ENCODE measurements at regions not wholly inside any gene's neighbourhood (a gene's known extent, or its start where the extent isn't known, plus 50 kb on each side); places are given as distances from the start of the nearest gene placed in this dataset.

DNA sequence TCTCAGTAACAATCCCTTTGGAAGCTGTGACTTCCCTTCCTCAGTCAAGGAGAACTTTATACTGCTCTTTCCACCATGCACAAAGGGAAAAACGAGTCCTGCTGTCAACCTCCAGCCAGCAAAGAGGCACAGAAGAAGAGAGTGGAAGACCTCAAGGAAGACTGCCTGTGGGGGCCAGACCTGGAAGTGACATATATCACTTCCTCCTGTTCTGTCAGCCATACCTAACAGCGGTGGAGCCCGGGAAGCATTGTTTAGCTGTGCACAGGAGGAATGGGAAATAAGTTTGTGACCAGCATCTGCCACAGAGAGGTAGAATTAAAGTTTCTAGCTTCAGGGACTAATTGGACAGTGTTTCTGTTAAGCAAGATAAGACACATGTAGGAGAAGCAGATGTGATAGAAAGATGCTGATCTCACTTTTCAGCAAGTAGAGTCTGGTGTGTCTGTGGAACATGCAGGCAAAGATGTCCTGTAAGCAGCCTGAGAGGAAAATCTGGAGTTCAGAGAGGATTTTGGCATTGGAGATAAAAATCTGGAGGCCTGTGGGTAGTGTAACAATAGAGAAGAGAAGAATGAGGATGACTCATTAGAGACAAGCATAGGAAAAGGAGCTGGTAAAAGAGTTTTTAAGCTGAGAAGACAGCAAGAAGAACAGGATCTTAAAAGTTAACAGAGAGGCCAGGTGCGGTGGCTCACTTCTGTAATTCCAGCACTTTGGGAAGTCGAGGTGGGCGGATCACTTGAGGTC, 141.6 kb upstream of the CPSF6 start:
- no peaks in the 10 kb centered on the region for H3K36me3 ChIP-seq
- intact Hi-C loops (cut with micrococcal nuclease): no loop called here
- no peak overlapping the region for H3K4me3 ChIP-seq
- TF ChIP-seq, protein P1, sequence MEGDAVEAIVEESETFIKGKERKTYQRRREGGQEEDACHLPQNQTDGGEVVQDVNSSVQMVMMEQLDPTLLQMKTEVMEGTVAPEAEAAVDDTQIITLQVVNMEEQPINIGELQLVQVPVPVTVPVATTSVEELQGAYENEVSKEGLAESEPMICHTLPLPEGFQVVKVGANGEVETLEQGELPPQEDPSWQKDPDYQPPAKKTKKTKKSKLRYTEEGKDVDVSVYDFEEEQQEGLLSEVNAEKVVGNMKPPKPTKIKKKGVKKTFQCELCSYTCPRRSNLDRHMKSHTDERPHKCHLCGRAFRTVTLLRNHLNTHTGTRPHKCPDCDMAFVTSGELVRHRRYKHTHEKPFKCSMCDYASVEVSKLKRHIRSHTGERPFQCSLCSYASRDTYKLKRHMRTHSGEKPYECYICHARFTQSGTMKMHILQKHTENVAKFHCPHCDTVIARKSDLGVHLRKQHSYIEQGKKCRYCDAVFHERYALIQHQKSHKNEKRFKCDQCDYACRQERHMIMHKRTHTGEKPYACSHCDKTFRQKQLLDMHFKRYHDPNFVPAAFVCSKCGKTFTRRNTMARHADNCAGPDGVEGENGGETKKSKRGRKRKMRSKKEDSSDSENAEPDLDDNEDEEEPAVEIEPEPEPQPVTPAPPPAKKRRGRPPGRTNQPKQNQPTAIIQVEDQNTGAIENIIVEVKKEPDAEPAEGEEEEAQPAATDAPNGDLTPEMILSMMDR (IDR thresholded peaks at IDR 0.05; ENCODE audit: borderline replicate concordance): no peak
- no peaks in the 10 kb centered on the region for H3K4me1 ChIP-seq
- peaks cover 61% of the 10 kb centered on the region for H3K27me3 ChIP-seq (ENCODE audit: low read depth)
- no peak for DNase-seq
- H3K27ac ChIP-seq (replicated peaks): no peak overlapping the region
- H3K9me3 ChIP-seq (replicated peaks): no peaks in the 10 kb centered on the region

DNA sequence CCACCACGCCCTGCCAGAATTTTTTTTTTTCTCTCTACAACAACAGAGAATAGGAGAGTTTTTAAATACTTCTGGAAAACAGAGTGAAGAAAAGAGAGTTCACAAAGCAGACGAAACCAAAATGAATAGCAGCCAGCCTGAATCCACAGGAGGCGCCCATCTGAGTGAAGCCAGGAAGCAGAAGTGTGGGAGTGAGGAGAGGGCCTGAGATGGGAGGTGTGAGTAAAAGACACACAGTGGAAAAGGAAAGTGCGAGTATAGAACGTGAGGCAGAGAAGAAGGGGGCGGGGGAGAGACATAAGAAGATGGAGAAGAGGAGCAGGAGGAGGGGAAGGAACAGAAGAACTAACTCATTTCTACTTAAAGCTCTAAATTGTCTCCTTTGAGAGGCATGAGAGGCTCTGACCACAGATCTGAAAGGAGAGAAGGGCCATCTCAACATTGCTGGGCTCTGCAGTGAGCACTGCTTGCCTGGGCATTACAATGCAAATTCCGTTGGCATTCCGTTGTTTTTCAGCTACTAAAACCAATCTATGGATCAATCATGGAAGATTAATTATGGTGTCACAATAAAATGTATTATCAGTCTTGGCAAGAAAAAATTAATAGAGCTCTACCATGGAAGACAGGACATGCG, 140.1 kb upstream of the CPSF6 start:
- intact Hi-C loops (cut with micrococcal nuclease): no loop called here
- Histone ChIP-seq H3K4me3 (no peak overlapping the region), H3K27me3 (ENCODE audit: low read depth) (peaks cover 52% of the 10 kb centered on the region), H3K36me3 (no peaks in the 10 kb centered on the region), H3K4me1 (no peaks in the 10 kb centered on the region), H3K9me3 (replicated peaks) (no peaks in the 10 kb centered on the region), H3K27ac (replicated peaks) (no peak overlapping the region)
- TF ChIP-seq, protein P1 (IDR thresholded peaks at IDR 0.05; ENCODE audit: borderline replicate concordance): no peak
- DNase-seq: no peak

DNA sequence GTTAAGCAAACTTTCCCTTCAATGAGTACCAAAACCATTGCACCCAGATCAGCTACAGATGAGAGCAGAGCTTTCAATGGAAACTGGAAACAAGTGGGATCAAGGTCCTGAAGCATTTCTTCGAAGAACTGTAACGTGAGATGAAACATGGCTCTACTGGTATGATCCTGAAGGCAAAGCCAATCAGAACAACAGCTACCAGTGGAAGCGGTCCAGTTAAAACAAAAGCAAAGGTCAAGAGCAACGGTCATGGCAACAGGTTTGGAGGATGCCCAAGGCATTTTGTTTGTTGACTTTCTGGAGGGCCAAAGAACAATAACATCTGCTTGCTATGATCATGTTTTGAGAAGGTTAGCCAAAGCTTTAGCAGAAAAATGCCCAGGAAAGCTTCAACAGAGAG, 137.9 kb upstream of the CPSF6 start:
- no peak for DNase-seq
- no peaks in the 10 kb centered on the region for H3K36me3 ChIP-seq
- no peaks in the 10 kb centered on the region for H3K4me1 ChIP-seq
- H3K9me3 ChIP-seq (replicated peaks): no peaks in the 10 kb centered on the region
- TF ChIP-seq, protein P1 (IDR thresholded peaks at IDR 0.05; ENCODE audit: borderline replicate concordance): no peak
- no peak overlapping the region for H3K4me3 ChIP-seq
- H3K27ac ChIP-seq (replicated peaks): no peak overlapping the region
- intact Hi-C loops (cut with micrococcal nuclease): no loop called here
- H3K27me3 ChIP-seq (ENCODE audit: low read depth): peaks cover 32% of the 10 kb centered on the region

DNA sequence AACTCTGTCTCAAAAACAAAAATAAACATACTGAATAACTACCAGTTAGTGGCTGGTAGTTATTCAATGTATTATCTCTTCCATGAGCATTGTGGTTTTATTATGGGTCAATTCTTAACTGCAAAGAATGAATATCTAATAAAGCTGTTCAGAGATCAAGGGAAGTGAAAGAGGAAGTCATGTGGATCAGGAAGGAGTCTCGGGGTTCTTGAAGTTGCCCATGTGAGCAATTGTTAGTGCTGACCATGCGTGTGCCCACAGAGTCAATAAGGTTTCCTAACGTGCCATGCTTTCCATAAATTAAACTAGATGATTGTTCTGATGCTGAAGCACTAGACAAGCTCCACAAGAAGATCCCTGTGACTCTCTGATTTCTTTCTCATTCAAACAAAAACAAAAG, 136.5 kb upstream of the CPSF6 start:
- H3K36me3 ChIP-seq: no peaks in the 10 kb centered on the region
- no peak overlapping the region for H3K27ac ChIP-seq (replicated peaks)
- no peak for DNase-seq
- intact Hi-C loops (cut with micrococcal nuclease): no loop called here
- TF ChIP-seq, protein P1 (IDR thresholded peaks at IDR 0.05; ENCODE audit: borderline replicate concordance): no peak
- H3K4me1 ChIP-seq: no peaks in the 10 kb centered on the region
- H3K4me3 ChIP-seq: no peak overlapping the region
- peaks cover 19% of the 10 kb centered on the region for H3K27me3 ChIP-seq (ENCODE audit: low read depth)
- no peaks in the 10 kb centered on the region for H3K9me3 ChIP-seq (replicated peaks)

DNA sequence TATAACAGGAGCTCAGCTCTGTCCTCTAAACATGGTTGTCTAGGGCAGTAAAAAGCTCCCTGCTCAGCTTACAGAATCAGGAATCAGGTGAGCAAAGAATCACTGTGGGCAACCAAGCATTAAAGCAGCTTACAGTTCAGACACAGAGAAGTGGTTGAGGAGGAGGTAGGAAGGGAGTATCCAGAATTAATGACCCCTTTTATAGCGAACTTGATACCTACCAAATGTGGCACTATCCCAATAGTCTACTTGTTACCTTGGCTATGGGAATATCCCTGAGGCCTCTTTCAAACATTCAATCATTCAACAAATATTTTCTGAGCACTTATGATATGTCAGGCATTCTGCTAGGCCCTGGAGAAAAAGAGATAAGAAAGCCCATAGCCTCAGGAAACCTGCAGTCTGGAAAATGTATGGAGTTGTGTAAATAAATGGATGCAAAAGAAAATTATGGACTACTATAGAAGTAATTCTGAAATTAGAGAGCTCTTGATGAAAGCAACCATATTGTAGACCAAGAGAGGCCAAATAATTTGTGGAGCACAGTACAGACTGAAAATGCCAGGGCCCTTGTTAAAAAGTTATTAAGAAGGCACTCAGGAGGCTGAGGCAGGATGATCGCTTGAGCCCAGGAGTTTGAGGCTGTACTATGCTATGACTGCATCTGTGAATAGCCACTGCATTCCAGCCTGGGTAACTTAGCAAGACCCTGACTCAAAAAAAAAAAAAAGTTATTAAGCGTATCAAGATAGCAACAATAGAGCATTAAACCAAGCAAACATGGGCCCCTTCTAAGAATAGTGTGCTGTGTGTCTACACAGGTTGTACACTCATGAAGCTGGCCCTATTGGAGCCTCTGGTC, 134.0 kb upstream of the CPSF6 start:
- intact Hi-C loops (cut with micrococcal nuclease): no loop called here
- no peaks in the 10 kb centered on the region for H3K9me3 ChIP-seq (replicated peaks)
- H3K4me1 ChIP-seq: no peaks in the 10 kb centered on the region
- TF ChIP-seq, protein P1 (IDR thresholded peaks at IDR 0.05; ENCODE audit: borderline replicate concordance): no peak
- H3K27ac ChIP-seq (replicated peaks): no peak overlapping the region
- no peaks in the 10 kb centered on the region for H3K36me3 ChIP-seq
- no peak for DNase-seq
- H3K4me3 ChIP-seq: no peak overlapping the region
- H3K27me3 ChIP-seq (ENCODE audit: low read depth): peaks cover 4% of the 10 kb centered on the region
